Activated CD4-positive, alpha-beta T cell treated with anti-CD3 and anti-CD28 coated beads, Interleukin-2, Interleukin-6, amounts not matched to agents 100 ng/mL and 50 ng/mL, durations not matched to agents 16 hours and 8 hours (primary cell): ENCODE measurements at regions not wholly inside any gene's neighbourhood (a gene's known extent, or its start where the extent isn't known, plus 50 kb on each side); places are given as distances from the start of the nearest gene placed in this dataset.
A peak's percentile ranks its signal among the peaks of the same experiment; 100 is the strongest.
"Not testable (repeated sequence)": the region's sequence is repeated elsewhere in the genome, so short reads cannot be mapped to it uniquely, and the experiment has no call there.

Experiments used
- DNase-seq: peaks from one replicate; pipeline ENCODE4 v3.0.0-alpha.2; 2020

DNA sequence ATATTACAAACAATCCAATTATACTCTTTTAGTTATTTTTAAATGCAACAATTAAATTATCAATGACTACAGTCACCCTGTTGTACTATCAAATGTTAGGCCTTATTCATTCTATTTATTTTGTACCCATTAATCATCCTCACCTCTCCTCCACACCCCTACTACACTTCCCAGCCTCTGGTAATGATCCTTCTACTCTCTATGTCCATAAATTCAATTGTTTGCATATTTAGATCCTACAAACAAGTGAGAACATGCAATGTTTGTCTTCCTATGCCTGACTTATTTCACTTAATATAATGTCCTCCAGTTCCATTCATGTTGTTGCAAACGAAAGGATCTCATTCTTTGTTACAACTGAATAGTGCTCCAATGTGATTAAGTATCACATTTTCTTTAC, 1414.6 kb downstream of the SLITRK1 start:
- DNase-seq = no peak

- not testable (repeated sequence) for DNase-seq
Observed at GRCh38 chr13:82459575-82459974, 1422.7 kb downstream of the SLITRK1 start.

DNA sequence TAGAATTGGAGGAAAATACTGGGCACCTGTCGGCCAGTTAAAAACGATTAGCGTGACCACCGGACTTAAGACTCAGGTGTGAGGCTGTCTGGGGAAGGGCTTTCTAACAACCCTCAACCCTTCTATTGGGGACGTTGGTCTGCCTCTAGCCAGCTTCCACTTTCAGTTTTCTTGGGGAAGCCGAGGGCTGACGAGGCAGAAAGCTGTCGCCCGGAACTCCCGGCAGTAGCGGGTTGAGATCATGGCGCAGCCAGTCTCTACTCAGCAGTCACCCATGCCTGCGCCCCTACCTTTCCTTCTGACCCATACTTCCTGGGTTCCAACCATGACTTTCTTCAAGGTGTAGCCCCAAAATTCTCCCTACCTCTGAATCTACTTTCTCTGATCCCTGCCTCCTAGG, 1424.1 kb downstream of the SLITRK1 start:
- DNase-seq = no peak

DNA sequence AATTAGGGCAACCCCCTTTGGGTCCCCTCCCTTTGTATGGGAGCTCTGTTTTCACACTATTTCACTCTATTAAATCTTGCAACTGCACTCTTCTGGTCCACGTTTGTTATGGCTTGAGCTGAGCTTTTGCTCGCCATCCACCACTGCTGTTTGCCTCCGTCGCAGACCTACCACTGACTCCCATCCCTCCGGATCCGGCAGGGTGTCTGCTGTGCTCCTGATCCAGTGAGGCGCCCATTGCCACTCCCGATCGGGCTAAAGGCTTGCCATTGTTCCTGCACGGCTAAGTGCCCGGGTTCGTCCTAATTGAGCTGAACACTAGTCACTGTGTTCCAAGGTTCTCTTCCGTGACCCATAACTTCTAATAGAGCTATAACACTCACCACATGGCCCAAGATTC, 1424.7 kb downstream of the SLITRK1 start:
- DNase-seq = not testable (repeated sequence)

GRCh38 chr13:82447416-82448077, 1434.7 kb downstream of the SLITRK1 start:
- DNase-seq = no peak

DNA sequence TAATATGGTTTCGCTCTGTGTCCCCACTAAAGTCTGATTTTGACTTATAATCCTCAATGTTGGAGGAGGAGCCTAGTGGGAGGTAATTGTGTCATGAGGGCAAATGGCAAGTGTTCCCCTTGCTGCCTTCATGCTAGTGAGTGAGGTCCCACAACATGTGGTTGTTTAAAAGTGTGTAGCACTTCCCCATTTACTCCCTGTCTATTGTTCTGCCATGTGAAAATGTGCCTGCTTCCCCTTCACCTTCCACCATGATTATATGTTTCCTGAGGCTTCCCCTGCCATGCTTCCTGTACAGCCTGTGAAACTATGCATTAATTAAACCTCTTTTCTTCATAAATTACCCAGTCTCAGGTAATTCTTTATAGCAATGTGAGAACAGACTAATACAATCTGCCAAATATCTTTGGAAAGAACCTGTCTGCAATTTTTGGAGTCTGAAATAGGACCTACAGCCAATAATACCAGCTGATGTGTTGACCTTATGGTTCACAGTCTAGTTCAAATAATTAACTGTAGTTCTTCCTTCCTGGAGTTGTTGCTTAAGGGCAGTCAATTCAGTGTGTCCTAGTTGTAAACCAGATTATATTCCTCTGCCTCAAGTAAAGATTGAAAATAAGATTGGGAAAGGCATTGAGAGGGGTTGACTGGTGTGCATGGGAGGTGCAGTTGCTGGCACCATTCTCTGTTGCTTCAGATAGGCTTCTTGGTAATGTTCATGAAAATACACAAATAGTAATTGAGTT, 1442.9 kb downstream of the SLITRK1 start:
- no peak for DNase-seq

DNA sequence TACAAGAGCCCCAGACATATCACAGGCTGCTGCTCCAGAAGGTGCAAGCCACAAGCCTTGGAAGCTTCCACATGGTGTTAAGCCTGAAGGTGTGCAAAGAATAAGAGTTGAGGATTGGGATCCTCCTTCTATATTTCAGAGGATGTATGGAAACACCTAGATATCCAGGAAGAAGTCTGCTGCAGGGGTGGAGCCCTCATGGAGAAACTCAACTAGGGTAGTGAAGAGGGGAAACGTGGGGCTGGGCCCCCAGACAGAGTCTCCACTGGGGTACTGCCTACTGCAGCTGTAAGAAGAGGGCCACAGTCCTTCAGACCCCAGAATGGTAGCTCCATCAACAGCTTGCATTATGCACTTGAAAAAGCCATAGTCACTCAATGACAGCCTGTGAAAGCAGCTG, 1444.0 kb downstream of the SLITRK1 start:
- DNase-seq = no peak

GRCh38 chr13:82436099-82436585, 1446.1 kb downstream of the SLITRK1 start:
- no peak for DNase-seq

DNA sequence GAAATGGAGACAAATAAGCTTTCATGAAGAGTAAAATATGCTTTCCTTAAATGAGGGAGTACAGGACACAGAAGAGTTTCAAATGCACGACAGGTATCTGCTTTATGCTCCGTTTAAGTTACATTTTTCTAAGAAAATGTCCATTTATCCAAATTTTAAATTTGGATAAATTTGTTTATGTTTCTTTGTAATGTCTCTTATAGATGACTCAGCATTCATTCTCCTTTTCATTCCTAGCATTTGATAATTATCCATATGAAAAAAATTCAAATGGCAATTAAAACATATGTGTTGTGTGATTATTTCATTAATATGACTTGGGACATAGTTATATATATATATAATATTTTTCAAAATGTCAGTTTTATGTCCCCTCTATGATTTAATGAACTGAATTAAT, 1449.3 kb downstream of the SLITRK1 start:
- no peak for DNase-seq

GRCh38 chr13:82412749-82413148, 1469.5 kb downstream of the SLITRK1 start:
- DNase-seq = no peak

DNA sequence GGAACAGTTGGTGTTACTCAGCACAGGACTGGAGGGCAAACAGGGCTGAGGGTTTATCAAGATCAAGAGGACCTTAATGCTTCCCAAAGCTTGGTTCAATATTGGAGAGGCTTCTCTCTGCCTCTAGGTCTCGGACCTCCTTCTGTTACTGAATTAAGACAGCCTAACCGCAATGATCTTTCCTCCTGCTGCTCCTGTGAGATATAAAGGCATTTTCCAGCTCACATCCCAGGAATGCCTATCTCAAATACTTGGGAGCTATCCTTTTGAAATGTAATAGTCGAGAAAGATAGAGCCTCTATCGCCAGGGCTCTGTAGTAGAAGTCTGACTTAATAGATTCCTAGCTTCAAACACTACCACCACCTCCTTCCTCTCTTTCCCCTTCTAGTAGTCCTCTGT, 1475.0 kb downstream of the SLITRK1 start:
- DNase-seq = no peak

GRCh38 chr13:82374719-82375118, 1507.6 kb downstream of the SLITRK1 start:
- DNase-seq = no peak

GRCh38 chr13:82370316-82370715, 1512.0 kb downstream of the SLITRK1 start:
- no peak for DNase-seq

- no peak for DNase-seq
Observed at GRCh38 chr13:82364525-82364924, 1517.7 kb downstream of the SLITRK1 start.

DNA sequence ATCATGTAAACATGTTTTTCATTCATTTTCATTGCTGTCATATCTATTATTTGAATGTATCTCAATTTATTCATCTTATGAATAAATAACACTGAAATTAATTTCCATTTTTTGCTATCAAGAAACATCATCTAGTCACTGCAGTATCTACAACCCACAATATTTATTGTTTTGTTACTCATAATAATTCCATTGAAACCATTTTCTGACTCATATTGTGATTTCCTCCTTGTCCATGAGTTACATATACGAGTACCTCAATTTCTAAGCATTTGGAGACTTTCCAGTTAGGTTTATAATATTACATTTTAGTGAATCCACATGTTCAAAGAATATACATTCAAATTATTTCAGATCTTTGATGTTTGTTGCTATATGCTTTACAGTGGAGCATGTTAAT, 1524.0 kb downstream of the SLITRK1 start:
- no peak for DNase-seq

DNA sequence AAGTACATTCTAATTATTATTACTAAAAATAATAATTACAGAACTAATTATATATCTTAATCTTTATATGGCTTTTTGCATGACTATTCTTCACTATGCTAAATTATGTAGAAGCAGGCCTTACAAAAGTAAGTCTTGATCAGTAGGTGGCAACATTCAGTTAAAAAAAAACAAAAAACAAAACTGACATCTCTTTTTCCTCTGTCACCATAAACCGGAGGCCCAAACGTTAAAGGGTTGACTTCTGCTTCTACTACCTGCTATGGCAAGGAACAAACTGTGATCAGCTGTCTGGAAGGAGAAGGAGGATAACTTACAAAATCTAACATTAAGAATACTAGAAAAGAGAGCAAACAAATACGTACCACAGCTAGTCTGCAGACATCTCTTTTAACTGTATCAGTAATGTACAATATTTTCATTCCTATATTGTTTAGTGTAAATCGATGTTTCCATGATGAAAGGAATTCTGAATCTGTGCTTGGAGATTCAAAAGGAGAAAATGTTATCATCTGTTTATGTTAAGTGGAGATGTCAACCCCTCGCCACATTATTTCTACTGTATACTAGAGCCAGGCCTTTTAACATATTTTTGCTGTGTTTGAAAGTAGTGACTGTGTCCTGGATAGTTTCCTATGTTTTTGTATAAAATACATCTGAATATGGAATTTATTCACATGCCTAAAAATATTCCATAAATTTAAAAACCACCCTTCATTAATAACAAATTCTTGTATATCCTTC, 1525.4 kb downstream of the SLITRK1 start:
- DNase-seq = no peak

DNA sequence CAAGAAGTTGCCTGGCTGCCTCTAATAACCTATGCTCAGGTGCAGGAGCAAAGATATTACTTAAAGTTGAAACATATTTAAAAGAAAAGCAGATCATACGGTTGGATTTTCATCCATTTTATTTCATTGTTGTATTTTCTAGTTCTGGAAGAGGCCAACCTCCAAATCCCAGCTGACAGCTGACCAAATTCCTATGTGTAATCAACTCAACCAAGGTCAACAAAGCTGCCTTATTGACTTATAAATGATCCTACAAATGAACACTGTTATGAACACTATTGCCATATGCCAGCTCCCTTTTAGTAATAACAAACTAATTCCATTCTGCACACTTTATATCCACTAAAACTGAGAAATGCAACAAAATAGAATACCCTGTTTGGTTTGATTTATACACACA, 1537.4 kb downstream of the SLITRK1 start:
- DNase-seq = no peak

- DNase-seq = no peak
Observed at GRCh38 chr13:82341116-82341515, 1541.2 kb downstream of the SLITRK1 start.

- DNase-seq = peak; percentile 10
Observed at GRCh38 chr13:82330499-82330898, 1551.8 kb downstream of the SLITRK1 start.

- no peak for DNase-seq
Observed at GRCh38 chr13:82323101-82323500, 1559.2 kb downstream of the SLITRK1 start.

GRCh38 chr13:82305588-82305987, 1576.7 kb downstream of the SLITRK1 start:
- no peak for DNase-seq

GRCh38 chr13:82298106-82298505, 1584.2 kb downstream of the SLITRK1 start:
- no peak for DNase-seq

GRCh38 chr13:82294226-82294625, 1588.0 kb downstream of the SLITRK1 start:
- no peak for DNase-seq

GRCh38 chr13:82292334-82292733, 1589.9 kb downstream of the SLITRK1 start:
- no peak for DNase-seq
